Body of pancreas (tissue), 4 donors: ENCODE measurements at regions not wholly inside any gene's neighbourhood (a gene's known extent, or its start where the extent isn't known, plus 50 kb on each side); places are given as distances from the start of the nearest gene placed in this dataset.

Source experiments
- ATAC-seq: fragments of 150-250 bp; one replicate; pipeline ENCODE4 v1.9.1; 2016
- DNase-seq, 4 donors: peaks; one replicate each; pipeline ENCODE4 v3.0.0-alpha.2; 2019
- H3K27ac ChIP-seq, 4 donors: fragments of 200-600 bp; sonication (generic); 1 replicate in 3 of 4; 2 replicates in 1 of 4; pipeline versions ENCODE4 v1.5.1 to v1.6.1; 2016 to 2019; ENCODE audit warnings: mild to moderate bottlenecking in 1 of 4, mixed read lengths in 1 of 4, moderate library complexity in 1 of 4
- H3K27me3 ChIP-seq, 2 donors: fragments of 200-600 bp; sonication (generic); one replicate each; pipeline ENCODE4 v1.6.0; 2016; ENCODE audit warnings: mild to moderate bottlenecking in 1 of 2
- H3K36me3 ChIP-seq, 2 donors: fragments of 200-600 bp; sonication (generic); replicated peaks in 1 of 2; 2 replicates each; pipeline ENCODE4 v1.5.1; 2016; ENCODE audit warnings: low read depth in 2 of 2; ENCODE audit not compliant: insufficient read depth in 1 of 2
- H3K4me1 ChIP-seq: fragments of 200-600 bp; sonication (generic); one replicate; pipeline ENCODE4 v1.6.0; 2016
- H3K4me3 ChIP-seq, 2 donors: fragments of 200-600 bp; sonication (generic); 1 replicate in 1 of 2; 2 replicates in 1 of 2; pipeline ENCODE4 v1.5.1; 2016 to 2019
- H3K9me3 ChIP-seq, 3 donors: fragments of 200-600 bp; sonication (generic); 1 replicate in 2 of 3; 2 replicates in 1 of 3; pipeline ENCODE4 v1.5.1; 2016
- POLR2A ChIP-seq, 3 donors: fragments of 450-650 bp; IDR thresholded peaks; one replicate each; pipeline ENCODE4 v1.6.1; 2016; ENCODE audit warnings: antibody characterized with exemption in 3 of 3, mild to moderate bottlenecking in 2 of 3
- WGBS, 2 donors: methylation state at CpG; one replicate each; pipeline ENCODE4 v1.1.5; 2017; 5-methylcytosine and 5-hydroxymethylcytosine counted together
- intact Hi-C: fragments of 100-400 bp; cut with DNase I; formaldehyde crosslinking; loops from one replicate; pipeline ENCODE4 v1.15.1; 2023
- TF ChIP-seq, protein P1 (sequence below), 7 experiments: fragments of 450-650 bp in 4 of 7; fragments of 200-600 bp in 3 of 7; sonication (generic) in 3 of 7; IDR thresholded peaks; one replicate each; pipeline ENCODE4 v1.5.1; 2016 to 2019; ENCODE audit warnings: antibody characterized with exemption in 7 of 7

DNA sequence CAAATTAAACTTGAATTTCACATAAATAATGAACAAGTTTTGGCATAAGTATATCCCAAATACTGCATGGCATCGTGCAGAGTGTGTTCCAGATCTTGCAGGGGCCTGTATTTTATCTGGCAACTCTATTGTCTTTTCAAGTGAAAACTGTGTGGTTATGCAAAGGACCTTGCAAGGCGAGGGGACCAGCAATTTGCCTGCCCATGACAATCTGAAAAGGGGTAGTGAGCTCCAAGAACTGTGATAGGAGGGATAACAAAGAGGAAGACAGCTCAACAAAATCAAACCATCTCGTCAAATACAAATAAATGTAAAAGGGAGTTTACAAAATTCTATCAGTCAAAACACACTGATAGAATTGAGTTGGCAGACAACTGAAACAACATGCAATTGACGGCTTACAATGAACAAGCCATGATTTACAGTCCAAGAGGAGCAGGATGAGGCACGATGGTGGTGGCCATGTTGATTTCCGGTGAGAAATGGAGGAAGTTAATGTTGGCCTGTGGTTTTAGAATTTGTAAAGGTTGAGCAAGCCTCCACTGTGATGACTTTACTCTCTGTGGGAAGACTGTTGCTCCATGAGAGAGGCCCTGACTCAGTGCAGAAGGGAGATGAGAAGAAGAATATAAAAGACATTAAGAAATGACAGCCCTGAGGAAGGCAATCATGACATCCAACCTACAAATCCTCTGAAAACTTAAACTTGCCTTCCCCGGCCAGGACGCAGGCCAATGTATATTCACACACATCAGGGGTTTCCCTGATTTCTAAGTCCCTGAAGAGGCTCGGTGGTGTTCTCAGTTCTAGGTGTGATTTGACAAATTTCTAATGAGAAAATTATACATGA is 132.2 kb downstream of the ADSS2 start:
- ATAC-seq (no peak), DNase-seq (peak in 1 of 4 donors; percentile 55)
- Histone ChIP-seq H3K4me3 (no peak overlapping the region), H3K36me3 (no peaks in the 10 kb centered on the region), H3K27me3 (no peaks in the 10 kb centered on the region), H3K27ac (peak overlapping the region in 1 of 4 donors; percentile 49), H3K4me1 (peaks cover 29% of the 10 kb centered on the region), H3K9me3 (no peaks in the 10 kb centered on the region)
- 70 to 82% methylated on average over 9 of the region's 9 CpGs for WGBS, 2 donors
- TF ChIP-seq, protein P1, sequence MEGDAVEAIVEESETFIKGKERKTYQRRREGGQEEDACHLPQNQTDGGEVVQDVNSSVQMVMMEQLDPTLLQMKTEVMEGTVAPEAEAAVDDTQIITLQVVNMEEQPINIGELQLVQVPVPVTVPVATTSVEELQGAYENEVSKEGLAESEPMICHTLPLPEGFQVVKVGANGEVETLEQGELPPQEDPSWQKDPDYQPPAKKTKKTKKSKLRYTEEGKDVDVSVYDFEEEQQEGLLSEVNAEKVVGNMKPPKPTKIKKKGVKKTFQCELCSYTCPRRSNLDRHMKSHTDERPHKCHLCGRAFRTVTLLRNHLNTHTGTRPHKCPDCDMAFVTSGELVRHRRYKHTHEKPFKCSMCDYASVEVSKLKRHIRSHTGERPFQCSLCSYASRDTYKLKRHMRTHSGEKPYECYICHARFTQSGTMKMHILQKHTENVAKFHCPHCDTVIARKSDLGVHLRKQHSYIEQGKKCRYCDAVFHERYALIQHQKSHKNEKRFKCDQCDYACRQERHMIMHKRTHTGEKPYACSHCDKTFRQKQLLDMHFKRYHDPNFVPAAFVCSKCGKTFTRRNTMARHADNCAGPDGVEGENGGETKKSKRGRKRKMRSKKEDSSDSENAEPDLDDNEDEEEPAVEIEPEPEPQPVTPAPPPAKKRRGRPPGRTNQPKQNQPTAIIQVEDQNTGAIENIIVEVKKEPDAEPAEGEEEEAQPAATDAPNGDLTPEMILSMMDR (IDR thresholded peaks at IDR 0.05), result no peak
- TF ChIP-seq POLR2A (IDR thresholded peaks at IDR 0.05), result no peak
- intact Hi-C loops, result no loop called here

DNA sequence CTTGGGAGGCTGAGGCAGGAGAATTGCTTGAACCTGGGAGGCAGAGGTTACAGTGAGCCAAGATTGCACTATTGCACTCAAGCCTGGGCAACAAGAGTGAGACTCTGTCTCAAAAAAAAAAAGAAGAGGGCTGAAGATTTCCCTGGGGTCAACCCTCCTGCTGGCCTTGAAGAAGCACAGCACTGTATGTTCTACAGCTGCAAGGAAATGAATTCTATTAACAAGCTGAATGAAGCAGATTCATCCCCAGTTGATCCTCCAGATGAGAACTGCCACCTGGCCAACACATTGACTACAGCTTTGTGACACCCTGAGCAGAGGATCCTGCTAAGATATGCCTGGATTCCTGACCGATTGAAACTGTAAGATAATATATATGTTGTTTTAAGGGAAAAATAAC is 129.5 kb downstream of the ADSS2 start:
- intact Hi-C loops, result no loop called here
- H3K36me3 ChIP-seq, result no peaks in the 10 kb centered on the region
- H3K4me1 ChIP-seq, result peaks cover 31% of the 10 kb centered on the region
- H3K4me3 ChIP-seq, result no peak overlapping the region
- no peaks in the 10 kb centered on the region for H3K27me3 ChIP-seq
- H3K27ac ChIP-seq, result peak overlapping the region; percentile 79 to 91 (median 88)
- H3K9me3 ChIP-seq, result no peaks in the 10 kb centered on the region
- WGBS, 2 donors, result 26 to 38% methylated on average over 1 of the region's 1 CpG
- TF ChIP-seq, protein P1 (IDR thresholded peaks at IDR 0.05), result no peak
- TF ChIP-seq POLR2A (IDR thresholded peaks at IDR 0.05), result no peak
- ATAC-seq (no peak), DNase-seq (no peak)

DNA sequence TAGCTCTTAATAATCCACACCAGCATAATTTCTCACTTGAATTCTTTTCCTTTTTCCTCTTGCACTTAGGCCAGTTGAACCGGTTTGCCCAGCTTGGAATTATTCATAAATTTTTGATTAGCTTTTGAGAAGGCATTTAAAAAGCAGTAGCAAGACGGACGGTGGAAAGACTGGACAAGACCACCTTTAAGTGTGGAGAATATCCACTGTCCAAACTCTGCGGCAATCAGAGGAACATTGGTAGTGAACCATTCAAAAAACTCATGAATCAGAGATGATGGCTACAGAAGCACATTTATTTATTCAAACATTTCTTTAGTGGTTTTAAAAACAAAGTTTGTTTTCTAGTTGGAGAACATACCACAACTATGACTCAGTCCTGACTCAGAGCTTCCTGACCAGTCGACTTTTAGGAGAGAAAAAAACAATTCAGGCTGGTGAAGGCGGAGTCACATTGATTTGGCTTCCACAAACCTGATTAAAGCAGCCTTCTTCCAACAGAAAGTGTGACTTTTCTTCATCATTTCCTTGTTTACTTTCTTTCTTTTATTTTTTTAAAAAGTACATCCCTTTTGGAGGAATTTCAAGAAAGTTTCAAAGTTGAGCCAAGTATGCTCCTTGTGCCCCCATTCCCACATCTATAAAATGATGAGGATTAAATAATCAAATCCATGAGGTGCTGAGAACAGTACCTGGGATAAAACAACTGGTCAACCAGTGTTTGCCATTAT is 128.8 kb downstream of the ADSS2 start:
- Histone ChIP-seq H3K4me1 (peaks cover 31% of the 10 kb centered on the region), H3K4me3 (no peak overlapping the region), H3K27ac (peak overlapping the region; percentile 79 to 91 (median 88)), H3K27me3 (no peaks in the 10 kb centered on the region), H3K36me3 (no peaks in the 10 kb centered on the region), H3K9me3 (no peaks in the 10 kb centered on the region)
- intact Hi-C loops, result no loop called here
- no peak for TF ChIP-seq POLR2A (IDR thresholded peaks at IDR 0.05)
- TF ChIP-seq, protein P1 (IDR thresholded peaks at IDR 0.05), result no peak
- DNase-seq (peak; percentile 56 to 84 (median 62)), ATAC-seq (peak; percentile 94)
- 8 to 17% methylated on average over 6 of the region's 6 CpGs for WGBS, 2 donors

DNA sequence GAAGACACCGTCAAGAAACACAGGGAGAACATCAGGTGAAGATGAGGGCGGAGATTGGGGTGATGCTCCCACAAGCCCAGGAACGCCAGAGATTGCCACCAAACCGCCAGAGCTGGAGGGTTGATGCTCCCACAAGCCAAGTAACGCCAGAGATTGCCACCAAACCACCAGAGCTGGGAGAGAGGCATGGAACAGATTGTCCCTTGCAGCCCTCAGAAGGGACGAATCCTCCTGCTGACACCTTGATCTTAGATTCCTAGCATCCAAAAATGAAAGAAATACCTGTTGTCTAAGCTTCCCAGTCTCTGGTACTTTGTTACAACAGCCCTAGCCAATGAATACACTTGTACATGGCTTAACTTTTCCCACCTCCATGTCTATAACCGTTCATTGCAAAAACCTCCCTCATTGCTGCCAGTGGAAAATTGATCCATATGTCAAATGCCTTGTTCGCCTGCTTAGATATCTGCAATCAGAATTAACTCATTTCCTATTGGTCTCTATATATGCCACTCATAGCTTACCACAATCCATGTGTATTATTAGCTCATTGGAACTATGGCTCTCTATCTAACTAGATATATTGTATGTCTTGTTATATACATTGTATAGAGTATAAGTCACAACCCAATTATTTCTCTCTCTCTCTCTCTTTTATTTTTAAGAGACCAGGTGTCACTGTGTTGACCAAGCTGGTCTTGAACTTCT is 127.4 kb downstream of the ADSS2 start:
- no peak for DNase-seq
- Histone ChIP-seq H3K4me3 (no peak overlapping the region), H3K9me3 (no peaks in the 10 kb centered on the region), H3K27me3 (no peaks in the 10 kb centered on the region), H3K27ac (peak overlapping the region in 3 of 4 donors; percentile 86 to 91 (median 90)), H3K36me3 (no peaks in the 10 kb centered on the region), H3K4me1 (peaks cover 31% of the 10 kb centered on the region)
- TF ChIP-seq POLR2A (IDR thresholded peaks at IDR 0.05), result no peak
- TF ChIP-seq, protein P1 (IDR thresholded peaks at IDR 0.05), result no peak
- 82 to 83% methylated on average over 8 of the region's 8 CpGs for WGBS, 2 donors
- intact Hi-C loops, result no loop called here
- no peak for ATAC-seq
